Upper lobe of right lung (tissue), 1 donor: ENCODE measurements at regions not wholly inside any gene's neighbourhood (a gene's known extent, or its start where the extent isn't known, plus 50 kb on each side); places are given as distances from the start of the nearest gene placed in this dataset.

Experiments
- ATAC-seq: fragments of 200-7000 bp; cut with Tn5 transposase; one replicate; pipeline ENCODE4 v1.9.1; 2020; ENCODE audit warnings: mild to moderate bottlenecking, moderate library complexity
- DNase-seq: peaks from one replicate; pipeline ENCODE4 v3.0.0-alpha.2; 2020
- H3K27ac ChIP-seq: fragments of 200-600 bp; one replicate; pipeline ENCODE4 v1.8.0; 2022
- H3K27me3 ChIP-seq: fragments of 200-600 bp; one replicate; pipeline ENCODE4 v1.8.0; 2022; ENCODE audit warnings: mild to moderate bottlenecking
- H3K36me3 ChIP-seq: fragments of 200-600 bp; one replicate; pipeline ENCODE4 v1.8.0; 2022
- H3K4me1 ChIP-seq: fragments of 200-600 bp; one replicate; pipeline ENCODE4 v1.8.0; 2022
- H3K4me3 ChIP-seq: fragments of 200-600 bp; one replicate; pipeline ENCODE4 v1.8.0; 2022; ENCODE audit warnings: mild to moderate bottlenecking
- H3K9me3 ChIP-seq: fragments of 200-600 bp; one replicate; pipeline ENCODE4 v1.8.0; 2022
- CTCF ChIP-seq: fragments of 200-600 bp; IDR thresholded peaks from one replicate; pipeline ENCODE4 v1.8.0; 2022; ENCODE audit warnings: antibody characterized with exemption
- intact Hi-C: fragments of 100-400 bp; cut with DNase I; formaldehyde crosslinking; loops from one replicate; pipeline ENCODE4 v1.11.0; 2022
- donor health status: DM: no; HTN: yes; CAD: no; lungs with severe emphysema.

GRCh38 chr3:74343391-74343790, 271.1 kb downstream of the CNTN3 start:
- Histone ChIP-seq H3K4me3 (no peak overlapping the region), H3K27me3 (no peaks in the 10 kb centered on the region), H3K27ac (no peak overlapping the region), H3K4me1 (no peaks in the 10 kb centered on the region), H3K9me3 (no peaks in the 10 kb centered on the region), H3K36me3 (no peaks in the 10 kb centered on the region)
- intact Hi-C loops = no loop called here
- ATAC-seq (no peak), DNase-seq (no peak)
- TF ChIP-seq CTCF = no peak

- no peak for TF ChIP-seq CTCF
- no peaks in the 10 kb centered on the region for H3K27me3 ChIP-seq
- H3K9me3 ChIP-seq = no peaks in the 10 kb centered on the region
- no peaks in the 10 kb centered on the region for H3K36me3 ChIP-seq
- no peaks in the 10 kb centered on the region for H3K4me1 ChIP-seq
- no peak for ATAC-seq
- no peak for DNase-seq
- H3K4me3 ChIP-seq = no peak overlapping the region
- intact Hi-C loops = no loop called here
- no peak overlapping the region for H3K27ac ChIP-seq
Measured at GRCh38 chr3:74338998-74339397, 275.5 kb downstream of the CNTN3 start.

GRCh38 chr3:74332165-74332564, 282.3 kb downstream of the CNTN3 start:
- Histone ChIP-seq H3K4me1 (no peaks in the 10 kb centered on the region), H3K27me3 (no peaks in the 10 kb centered on the region), H3K4me3 (no peak overlapping the region), H3K9me3 (no peaks in the 10 kb centered on the region), H3K36me3 (no peaks in the 10 kb centered on the region), H3K27ac (no peak overlapping the region)
- no peak for DNase-seq
- no peak for ATAC-seq
- no peak for TF ChIP-seq CTCF
- intact Hi-C loops = no loop called here

- TF ChIP-seq CTCF = no peak
- Histone ChIP-seq H3K36me3 (no peaks in the 10 kb centered on the region), H3K4me1 (no peaks in the 10 kb centered on the region), H3K4me3 (no peak overlapping the region), H3K9me3 (no peaks in the 10 kb centered on the region), H3K27me3 (no peaks in the 10 kb centered on the region), H3K27ac (no peak overlapping the region)
- DNase-seq (no peak), ATAC-seq (no peak)
- intact Hi-C loops = no loop called here
Measured at GRCh38 chr3:74331711-74332110, 282.7 kb downstream of the CNTN3 start.

GRCh38 chr3:74329096-74329495, 285.4 kb downstream of the CNTN3 start:
- no peak overlapping the region for H3K27ac ChIP-seq
- TF ChIP-seq CTCF = no peak

GRCh38 chr3:74328435-74328834, 286.0 kb downstream of the CNTN3 start:
- Histone ChIP-seq H3K27ac (no peak overlapping the region), H3K27me3 (no peaks in the 10 kb centered on the region), H3K9me3 (no peaks in the 10 kb centered on the region), H3K4me1 (no peaks in the 10 kb centered on the region), H3K36me3 (no peaks in the 10 kb centered on the region), H3K4me3 (no peak overlapping the region)
- intact Hi-C loops = no loop called here
- DNase-seq (no peak), ATAC-seq (no peak)
- no peak for TF ChIP-seq CTCF

More at GRCh38 chr3:74329096-74329495, 285.4 kb downstream of the CNTN3 start:
- no peak for DNase-seq
- no peaks in the 10 kb centered on the region for H3K27me3 ChIP-seq
- ATAC-seq = no peak
- intact Hi-C loops = no loop called here
- H3K9me3 ChIP-seq = no peaks in the 10 kb centered on the region
- H3K4me3 ChIP-seq = no peak overlapping the region
- H3K4me1 ChIP-seq = no peaks in the 10 kb centered on the region
- no peaks in the 10 kb centered on the region for H3K36me3 ChIP-seq
